GM18505 (cell line): ENCODE measurements at regions not wholly inside any gene's neighbourhood (a gene's known extent, or its start where the extent isn't known, plus 50 kb on each side); places are given as distances from the start of the nearest gene placed in this dataset.

Experiments
- ATAC-seq: cut with Tn5 transposase; IDR thresholded peaks from one replicate; pipeline ENCODE4 v1.9.1; 2021; ENCODE audit not compliant: unreplicated experiment
- POLR2A ChIP-seq: IDR thresholded peaks from 4 replicates; pipeline ENCODE4 v1.6.1; 2011; ENCODE audit warnings: borderline replicate concordance; ENCODE audit not compliant: insufficient read depth, insufficient read length; ENCODE audit errors: extremely low read depth

DNA sequence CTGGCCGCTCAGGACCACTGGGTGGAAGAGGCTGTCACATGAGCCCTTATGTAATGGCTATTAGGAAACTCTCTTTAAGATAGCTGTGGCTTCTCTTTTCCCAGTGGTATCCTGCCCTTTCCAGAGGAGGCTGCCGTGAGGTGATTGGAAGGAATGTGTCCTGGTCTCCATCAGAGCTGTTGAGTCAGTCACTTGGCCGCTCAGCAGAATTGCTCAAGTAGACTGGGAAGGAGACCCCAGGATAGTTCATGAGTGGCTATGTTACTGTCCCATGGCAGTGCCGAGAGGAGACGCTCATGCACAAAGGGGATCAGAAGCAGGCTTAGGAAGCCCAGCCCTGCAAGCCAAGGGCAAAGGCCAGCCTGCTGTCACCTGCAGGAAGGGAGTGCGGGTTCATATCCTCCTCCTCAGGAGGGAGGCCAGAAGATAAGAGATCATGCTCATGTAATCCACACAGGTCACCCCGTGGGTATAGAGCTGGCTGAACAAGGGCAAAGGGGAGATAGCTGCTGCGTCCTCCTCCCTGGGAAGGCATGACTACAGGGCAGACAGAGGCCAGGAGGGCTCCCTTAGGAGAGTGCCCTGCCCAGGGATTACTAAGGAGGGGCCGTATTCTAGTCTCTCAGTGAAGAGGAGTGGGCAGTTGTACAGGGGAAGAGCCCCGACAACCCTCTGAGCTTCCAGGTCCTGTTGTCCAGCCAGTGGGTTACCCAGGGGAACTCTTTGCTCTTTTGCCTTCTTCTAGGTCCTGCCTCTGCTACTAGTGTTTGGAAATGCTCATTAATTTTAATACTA lies 137.0 kb upstream of the MAX start:
- TF ChIP-seq POLR2A, result no peak
- ATAC-seq, result no peak

DNA sequence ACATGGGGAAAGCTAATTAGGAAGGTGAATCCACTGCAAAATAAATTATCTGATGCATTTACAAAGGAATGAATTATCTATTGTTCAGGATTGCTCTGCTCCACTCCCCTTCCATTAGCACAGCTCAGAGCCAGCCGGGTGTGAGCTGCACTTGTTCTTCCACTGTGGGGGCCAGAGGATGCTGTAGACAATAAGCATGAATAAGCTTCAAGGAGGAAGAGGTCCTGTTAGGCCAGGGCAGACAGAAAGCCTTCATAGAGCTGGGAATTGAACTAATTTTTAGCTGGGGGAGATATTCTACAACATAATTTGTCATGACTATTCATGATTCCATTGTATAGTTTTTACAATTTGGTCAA lies 137.6 kb upstream of the MAX start:
- no peak for ATAC-seq

GRCh38 chr14:65241125-65241752 lies 138.9 kb upstream of the MAX start:
- TF ChIP-seq POLR2A, result no peak
- no peak for ATAC-seq

More for the DNA sequence above, 137.6 kb upstream of the MAX start:
- no peak for TF ChIP-seq POLR2A

- no peak for ATAC-seq
- TF ChIP-seq POLR2A, result no peak
Observed at GRCh38 chr14:65242732-65243134, 140.4 kb upstream of the MAX start.

DNA sequence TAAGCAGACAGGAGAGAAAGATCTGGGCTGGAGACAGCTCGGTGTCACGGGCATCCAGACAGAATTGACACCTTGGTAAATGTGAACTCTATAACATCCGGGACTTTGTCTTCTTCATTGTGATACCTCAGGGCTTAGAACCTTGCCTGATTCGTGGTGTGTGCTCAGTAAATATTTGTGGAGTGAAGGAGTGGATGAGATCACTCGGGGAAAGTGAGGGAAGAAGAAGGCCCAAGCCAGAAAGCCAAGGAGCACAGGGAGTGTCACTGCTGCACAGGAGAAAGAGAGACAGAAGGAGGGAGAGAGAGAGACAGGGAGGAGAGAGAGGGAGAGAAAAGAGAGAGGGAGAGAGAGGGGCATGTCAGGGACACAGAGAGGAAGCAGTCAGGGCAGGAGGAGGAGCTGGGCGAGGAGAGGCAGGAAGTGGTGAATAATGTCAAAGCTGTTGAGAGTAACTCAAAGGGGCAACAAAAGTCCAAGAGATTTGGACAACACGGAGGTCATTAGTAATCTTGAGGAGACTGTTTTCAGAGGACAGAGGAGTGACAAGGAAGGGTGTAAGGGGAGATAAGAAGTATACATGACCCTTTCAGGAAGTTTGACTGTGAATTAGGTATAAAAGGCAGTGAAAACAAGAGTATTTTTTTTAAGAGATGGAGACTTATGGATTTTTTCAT lies 141.6 kb upstream of the MAX start:
- ATAC-seq, result no peak
- no peak for TF ChIP-seq POLR2A

DNA sequence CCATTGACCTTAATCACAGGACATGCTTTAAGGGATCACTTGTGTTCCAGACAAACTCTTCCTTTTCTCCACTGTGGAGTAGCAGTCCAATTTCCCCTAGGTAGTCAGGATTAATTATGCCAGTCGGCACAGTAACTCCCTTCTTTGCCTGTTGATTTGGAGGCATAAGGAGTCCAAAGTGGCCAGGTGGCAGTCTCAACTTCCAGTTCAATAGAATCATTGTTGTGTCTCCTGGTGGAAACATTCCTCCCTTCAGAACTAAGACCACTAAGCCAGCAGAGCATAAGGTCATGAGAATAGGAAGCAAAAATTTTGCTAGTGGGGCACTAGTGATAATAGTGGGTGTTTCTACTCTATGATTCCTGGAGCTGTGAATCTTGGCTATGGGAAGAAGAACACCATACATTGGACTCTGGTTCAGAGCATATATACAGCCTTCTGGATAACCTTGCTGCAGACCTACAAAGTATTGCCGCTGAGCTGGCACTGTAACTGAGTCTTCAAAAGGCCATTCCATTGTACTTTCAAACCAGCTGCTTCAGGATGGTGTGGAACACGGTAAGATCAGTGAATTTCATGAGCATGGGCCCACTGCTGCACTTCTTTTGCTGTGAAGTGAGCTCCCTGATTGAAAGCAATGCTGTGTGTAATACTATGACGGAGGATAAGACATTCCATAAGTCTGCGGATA lies 147.3 kb upstream of the MAX start:
- no peak for ATAC-seq
- no peak for TF ChIP-seq POLR2A

GRCh38 chr14:65250162-65250495 lies 147.8 kb upstream of the MAX start:
- ATAC-seq, result no peak
- no peak for TF ChIP-seq POLR2A

- ATAC-seq, result no peak
- TF ChIP-seq POLR2A, result no peak
Observed at GRCh38 chr14:65251213-65251612, 148.9 kb upstream of the MAX start.

- TF ChIP-seq POLR2A, result no peak
- no peak for ATAC-seq
Observed at GRCh38 chr14:65252482-65253255, 150.4 kb upstream of the MAX start.

DNA sequence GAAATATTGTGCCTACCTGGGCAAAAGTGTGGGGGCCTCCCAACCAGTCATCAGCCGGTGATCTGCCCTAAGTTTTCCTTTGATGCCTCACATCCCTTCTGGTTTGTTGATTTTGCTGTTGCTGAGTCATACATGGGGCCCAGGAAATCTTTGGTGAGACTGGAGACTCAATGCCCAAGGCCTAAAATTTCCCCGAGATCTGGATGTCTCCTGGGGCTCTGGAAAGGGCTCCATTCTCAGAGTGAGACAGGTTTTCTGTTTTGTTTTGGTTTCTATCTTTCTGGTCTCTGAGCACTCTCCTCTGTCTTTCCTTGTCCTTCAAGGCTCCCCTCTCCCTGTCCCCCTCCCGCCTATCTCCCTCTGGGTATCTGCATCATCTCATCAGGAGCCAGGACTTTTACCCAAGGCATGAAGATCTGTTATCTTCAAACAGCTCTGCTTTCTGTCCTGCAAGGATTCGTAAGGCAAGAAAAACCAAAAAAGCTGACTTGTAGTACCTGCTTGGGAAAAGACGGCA lies 152.8 kb upstream of the MAX start:
- TF ChIP-seq POLR2A, result no peak
- no peak for ATAC-seq

DNA sequence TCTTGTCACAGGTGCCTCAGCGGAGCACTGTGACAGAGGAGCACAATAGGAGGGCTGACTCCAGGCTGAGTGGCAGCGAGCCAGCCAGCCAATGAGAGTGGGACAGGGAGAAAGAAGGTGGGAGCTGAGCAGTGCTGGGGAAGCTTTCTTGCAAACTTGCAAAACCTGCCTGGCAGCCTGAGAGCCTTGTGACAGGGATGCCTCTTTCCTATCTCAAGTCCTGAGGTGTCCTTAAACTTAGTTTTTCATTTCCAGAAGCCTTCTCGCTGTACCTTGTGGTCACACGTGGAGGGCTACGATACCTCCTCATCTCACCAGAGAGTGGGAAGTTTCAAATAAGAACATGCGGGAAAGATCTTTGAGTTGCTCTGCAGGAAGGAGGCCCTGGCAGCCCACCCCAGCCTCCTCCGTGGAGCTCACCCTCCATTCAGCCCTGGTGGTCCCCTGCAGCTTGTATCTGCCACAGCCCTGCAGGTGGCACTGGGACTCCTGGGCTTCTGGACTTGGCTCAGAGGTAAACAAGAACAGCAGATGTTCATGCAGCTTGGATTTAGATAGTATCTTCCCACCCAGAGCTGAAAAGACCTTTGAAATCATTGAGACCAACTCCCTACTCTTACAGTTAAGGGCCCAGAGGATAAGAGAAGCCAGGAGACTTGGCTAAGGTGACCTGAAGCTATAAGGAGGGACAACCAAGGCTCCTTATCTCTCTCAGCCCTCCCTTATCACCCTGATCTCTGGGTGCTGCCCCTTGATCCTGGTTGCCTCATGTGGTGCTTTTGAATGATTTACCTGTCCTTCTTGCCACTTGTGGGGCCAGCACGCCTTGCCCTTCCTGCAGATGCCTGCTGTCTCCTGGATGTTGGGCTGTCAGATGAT lies 153.5 kb upstream of the MAX start:
- ATAC-seq, result no peak
- no peak for TF ChIP-seq POLR2A

DNA sequence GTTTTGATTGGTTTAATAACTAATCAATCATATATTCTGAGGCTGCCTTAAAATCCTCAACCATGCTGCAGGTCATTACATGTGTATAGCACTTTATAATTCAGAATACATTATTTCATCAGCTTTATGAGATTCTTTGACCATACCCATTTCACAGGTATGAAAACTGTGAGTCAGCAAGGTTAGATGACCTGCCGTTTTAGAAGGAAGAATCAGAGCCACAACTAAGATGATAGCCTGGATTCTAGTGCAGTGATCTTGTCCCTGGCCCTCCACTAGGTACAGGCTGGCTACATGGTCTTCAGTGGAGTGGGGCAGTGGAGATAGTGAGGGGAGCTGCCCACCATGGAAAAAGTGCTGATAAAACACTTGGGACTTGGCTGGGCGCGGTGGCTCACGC lies 154.4 kb upstream of the MAX start:
- no peak for TF ChIP-seq POLR2A
- ATAC-seq, result no peak

GRCh38 chr14:65257425-65257824 lies 155.1 kb upstream of the FUT8 start:
- no peak for TF ChIP-seq POLR2A
- no peak for ATAC-seq

GRCh38 chr14:65258391-65258790 lies 154.1 kb upstream of the FUT8 start:
- no peak for ATAC-seq
- TF ChIP-seq POLR2A, result no peak
